IMR-90 (cell line): ENCODE measurements at regions not wholly inside any gene's neighbourhood (a gene's known extent, or its start where the extent isn't known, plus 50 kb on each side); places are given as distances from the start of the nearest gene placed in this dataset.

Experiments
- ATAC-seq: fragments of 200-7000 bp; cut with Tn5 transposase; 2 replicates; pipeline ENCODE4 v1.9.1; 2020; ENCODE audit warnings: low read depth, mild to moderate bottlenecking, moderate library complexity
- BruUV-seq: library from RNA; stranded (reverse); fragments of 400-500 nt; replicated peaks from 2 replicates; lab custom pipeline; 2021; lab: Mats Ljungman, UMichigan
- CTCF ChIA-PET: fragments of 300-600 bp; formaldehyde crosslinking; extraction: SDS; loops from one replicate; lab custom pipeline; 2021; ENCODE audit warnings: antibody characterized with exemption; lab: Yijun Ruan, JAX
- POLR2A ChIA-PET: fragments of 300-600 bp; sonication (Branson Sonifier 250); formaldehyde crosslinking; loops from one replicate; lab custom pipeline; 2022; ENCODE audit warnings: antibody characterized with exemption; ENCODE audit not compliant: unreplicated experiment; lab: Charles Lee
- DNase-seq: peaks from one replicate; pipeline ENCODE4 v3.0.0; 2013
- H2AFZ ChIP-seq: replicated peaks from 2 replicates; pipeline ENCODE3; 2013; ENCODE audit warnings: low read length, mild to moderate bottlenecking; ENCODE audit not compliant: poor library complexity
- H2AK5ac ChIP-seq: 2 replicates; pipeline ENCODE4 v1.6.1; 2013; ENCODE audit warnings: low read depth, low read length, inconsistent platforms
- H2AK9ac ChIP-seq: replicated peaks from 2 replicates; pipeline ENCODE3; 2013; ENCODE audit warnings: mild to moderate bottlenecking, low read depth, low read length, moderate library complexity; ENCODE audit not compliant: poor library complexity
- H2BK120ac ChIP-seq: 2 replicates; pipeline ENCODE4 v1.6.1; 2013; ENCODE audit warnings: low read depth, low read length, inconsistent platforms
- H2BK15ac ChIP-seq: 3 replicates; pipeline ENCODE4 v1.6.1; 2013; ENCODE audit warnings: low read depth, low read length, inconsistent platforms
- H2BK20ac ChIP-seq: 2 replicates; pipeline ENCODE4 v1.6.1; 2013; ENCODE audit warnings: low read depth, mild to moderate bottlenecking, inconsistent platforms, low read length, moderate library complexity
- H2BK5ac ChIP-seq: 2 replicates; pipeline ENCODE4 v1.6.1; 2013; ENCODE audit warnings: mild to moderate bottlenecking, low read depth, low read length, inconsistent platforms; ENCODE audit not compliant: poor library complexity, severe bottlenecking
- H3K14ac ChIP-seq: replicated peaks from 2 replicates; pipeline ENCODE4 v1.6.1; 2013; ENCODE audit warnings: low read depth, low read length, inconsistent platforms
- H3K18ac ChIP-seq: 2 replicates; pipeline ENCODE4 v1.6.1; 2013; ENCODE audit warnings: low read depth, low read length, control low read depth
- H3K23ac ChIP-seq: 2 replicates; pipeline ENCODE4 v1.6.1; 2013; ENCODE audit warnings: low read depth, low read length, inconsistent platforms
- H3K27ac ChIP-seq: 2 replicates; pipeline ENCODE4 v1.5.1; 2013; ENCODE audit warnings: mild to moderate bottlenecking, control low read depth, low read length; ENCODE audit not compliant: insufficient read depth
- H3K27me3 ChIP-seq: 2 replicates; pipeline ENCODE4 v1.6.1; 2013; ENCODE audit warnings: low read length; ENCODE audit not compliant: control insufficient read depth, insufficient read depth
- H3K36me3 ChIP-seq: 2 replicates; pipeline ENCODE4 v1.6.1; 2013; ENCODE audit warnings: low read length, mixed read lengths; ENCODE audit not compliant: control insufficient read depth, insufficient read depth
- H3K4ac ChIP-seq: 2 replicates; pipeline ENCODE4 v1.6.1; 2013; ENCODE audit warnings: low read depth, low read length, inconsistent platforms
- H3K4me1 ChIP-seq: 2 replicates; pipeline ENCODE4 v1.6.1; 2013; ENCODE audit warnings: low read length, mixed read lengths; ENCODE audit not compliant: control insufficient read depth, insufficient read depth
- H3K4me2 ChIP-seq: 2 replicates; pipeline ENCODE4 v1.6.1; 2013; ENCODE audit warnings: low read depth, mild to moderate bottlenecking, control low read depth, low read length, moderate library complexity
- H3K4me3 ChIP-seq: 2 replicates; pipeline ENCODE4 v1.5.1; 2013; ENCODE audit warnings: low read depth, mild to moderate bottlenecking, control low read depth, low read length, moderate library complexity; ENCODE audit not compliant: insufficient read depth
- H3K56ac ChIP-seq: 2 replicates; pipeline ENCODE4 v1.6.1; 2013; ENCODE audit warnings: low read length, inconsistent platforms; ENCODE audit not compliant: insufficient read depth; ENCODE audit errors: extremely low read depth
- H3K79me1 ChIP-seq, 2 experiments: 2 replicates each; pipeline ENCODE4 v1.6.1; 2013; ENCODE audit warnings: low read length in 2 of 2, inconsistent platforms in 1 of 2, low read depth in 1 of 2
- H3K9ac ChIP-seq: 2 replicates; pipeline ENCODE4 v1.6.1; 2013; ENCODE audit warnings: low read depth, low read length, control low read depth
- H3K9me1 ChIP-seq: 2 replicates; pipeline ENCODE4 v1.6.1; 2013; ENCODE audit warnings: low read length, inconsistent platforms; ENCODE audit not compliant: insufficient read depth
- H3K9me3 ChIP-seq: 2 replicates; pipeline ENCODE4 v1.6.1; 2013; ENCODE audit warnings: low read length; ENCODE audit not compliant: control insufficient read depth, insufficient read depth
- H4K20me1 ChIP-seq: 2 replicates; pipeline ENCODE4 v1.6.1; 2013; ENCODE audit warnings: low read length, inconsistent platforms; ENCODE audit not compliant: insufficient read depth
- H4K5ac ChIP-seq: 2 replicates; pipeline ENCODE4 v1.6.1; 2013; ENCODE audit warnings: mild to moderate bottlenecking, low read depth, low read length, control low read depth
- H4K8ac ChIP-seq, 2 experiments: 2 replicates each; pipeline ENCODE4 v1.6.1; 2013; ENCODE audit warnings: low read depth in 2 of 2, low read length in 2 of 2, control low read depth in 1 of 2, inconsistent platforms in 1 of 2
- H4K91ac ChIP-seq: 2 replicates; pipeline ENCODE4 v1.6.1; 2013; ENCODE audit warnings: low read depth, low read length, inconsistent platforms; ENCODE audit not compliant: insufficient read depth
- BHLHE40 ChIP-seq: fragments of 150-350 bp; IDR thresholded peaks from 2 replicates; pipeline ENCODE4 v1.6.1; 2016; ENCODE audit warnings: mild to moderate bottlenecking, low read depth, low read length
- CHD1 ChIP-seq: IDR thresholded peaks from 2 replicates; pipeline ENCODE4 v1.6.1; 2012; ENCODE audit warnings: low read depth, low read length, improper control_type of control experiment
- FOS ChIP-seq: fragments of 150-350 bp; IDR thresholded peaks from 2 replicates; pipeline ENCODE4 v1.6.1; 2016; ENCODE audit warnings: low read depth, low read length
- MAFK ChIP-seq: IDR thresholded peaks from 2 replicates; pipeline ENCODE4 v1.6.1; 2012; ENCODE audit warnings: low read depth, low read length, improper control_type of control experiment
- MAZ ChIP-seq: IDR thresholded peaks from 2 replicates; pipeline ENCODE4 v1.6.1; 2012; ENCODE audit warnings: low read depth, mild to moderate bottlenecking, low read length, improper control_type of control experiment, moderate library complexity, borderline replicate concordance
- NFE2L2 ChIP-seq: fragments of 150-350 bp; IDR thresholded peaks from 2 replicates; pipeline ENCODE4 v1.6.1; 2016; ENCODE audit warnings: low read depth, mild to moderate bottlenecking, low read length
- RAD21 ChIP-seq: IDR thresholded peaks from 2 replicates; pipeline ENCODE4 v1.6.1; 2012; ENCODE audit warnings: low read length, improper control_type of control experiment
- RFX5 ChIP-seq: IDR thresholded peaks from 2 replicates; pipeline ENCODE4 v1.8.0; 2012; ENCODE audit warnings: low read depth, mild to moderate bottlenecking, low read length, moderate library complexity
- SMC3 ChIP-seq: fragments of 150-350 bp; IDR thresholded peaks from 2 replicates; pipeline ENCODE4 v1.6.1; 2016; ENCODE audit warnings: low read depth, mild to moderate bottlenecking, antibody characterized with exemption, low read length, moderate library complexity
- WGBS, 2 experiments: methylation state at CpG; one replicate each; pipeline versions ENCODE4 v1.1.5 to v1.1.7; 2013; ENCODE audit warnings: missing lambda C conversion rate in 2 of 2; ENCODE audit not compliant: insufficient read length in 1 of 2; ENCODE audit errors: extremely low coverage in 2 of 2; 5-methylcytosine and 5-hydroxymethylcytosine counted together
- dilution Hi-C: fragments of 300-500 bp; cut with HindIII; formaldehyde crosslinking; loops from one replicate; pipeline ENCODE4 v1.14.3; 2018; ENCODE audit warnings: low sequenced_read_pairs; ENCODE audit not compliant: unreplicated experiment
- in situ Hi-C: fragments of 300-500 bp; cut with MboI; formaldehyde crosslinking; loops from 3 replicates; pipeline ENCODE4 v1.14.3; 2019; ENCODE audit warnings: low sequenced_read_pairs, inconsistent platforms, mixed read lengths
- intact Hi-C: fragments of 100-400 bp; cut with micrococcal nuclease; formaldehyde crosslinking; loops from 2 replicates; pipeline ENCODE4 v1.10.0; 2022
- TF ChIP-seq, protein P1 (sequence below): conservative IDR thresholded peaks from 2 replicates; pipeline ENCODE4 v1.5.1; 2012; ENCODE audit warnings: mild to moderate bottlenecking, low read depth, low read length, improper control_type of control experiment
- TF ChIP-seq, protein P2 (sequence below): fragments of 150-350 bp; IDR thresholded peaks from 2 replicates; pipeline ENCODE4 v1.6.1; 2016; ENCODE audit warnings: low read depth, mild to moderate bottlenecking, low read length, moderate library complexity, borderline replicate concordance
- TF ChIP-seq, protein P3 (sequence below): fragments of 150-350 bp; IDR thresholded peaks from 2 replicates; pipeline ENCODE4 v1.6.1; 2017; ENCODE audit warnings: mild to moderate bottlenecking, antibody characterized with exemption, low read length, low read depth

DNA sequence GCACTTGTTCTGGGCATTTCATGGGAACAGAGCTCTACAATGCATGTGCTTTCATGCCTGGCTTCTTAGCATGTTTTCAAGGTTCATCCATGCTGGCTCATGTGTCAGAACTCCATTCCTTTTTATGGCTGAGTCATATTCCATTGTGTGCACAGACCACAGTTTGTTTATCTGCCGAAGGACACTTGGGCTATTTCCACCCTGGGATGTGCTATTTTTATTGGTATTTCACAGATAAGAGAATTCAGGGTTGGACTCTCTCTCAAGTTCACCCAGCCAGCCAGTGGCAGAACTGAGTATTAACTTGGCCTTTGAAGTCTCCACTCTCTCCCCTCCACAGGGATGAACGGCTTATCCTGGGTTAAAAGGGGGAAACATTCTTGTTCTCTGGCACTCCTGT, 190.7 kb upstream of the GPR26 start:
- ATAC-seq (no peak), DNase-seq (no peak)
- Histone ChIP-seq H3K18ac (no peak overlapping the region), H4K8ac (no peak overlapping the region), H2AFZ (no peak overlapping the region), H3K56ac (no peak overlapping the region), H3K9ac (no peak overlapping the region), H2BK15ac (no peak overlapping the region), H3K4me3 (no peak overlapping the region), H2BK20ac (no peak overlapping the region), H2AK9ac (no peak overlapping the region), H3K4me1 (no peaks in the 10 kb centered on the region), H4K91ac (no peak overlapping the region), H3K27me3 (no peaks in the 10 kb centered on the region), H3K9me1 (no peaks in the 10 kb centered on the region), H2BK5ac (no peak overlapping the region), H2BK120ac (no peak overlapping the region), H3K14ac (no peak overlapping the region), H3K4me2 (no peak overlapping the region), H3K9me3 (peaks cover 39% of the 10 kb centered on the region), H3K4ac (no peak overlapping the region), H4K20me1 (no peaks in the 10 kb centered on the region), H4K5ac (no peak overlapping the region), H3K23ac (no peak overlapping the region), H3K79me1 (no peaks in the 10 kb centered on the region), H3K36me3 (no peaks in the 10 kb centered on the region), H3K27ac (no peak overlapping the region), H2AK5ac (no peak overlapping the region)
- WGBS, 2 experiments = no CpG with 5 or more reads among the region's 2 CpGs
- in situ Hi-C loops (no loop called here), dilution Hi-C loops (no loop called here), intact Hi-C loops (no loop called here)
- CTCF ChIA-PET = no interaction called here
- no TSS peak for BruUV-seq
- TF ChIP-seq SMC3 (no peak), MAFK (no peak), NFE2L2 (no peak), RFX5 (no peak), MAZ (no peak), BHLHE40 (no peak), FOS (no peak), RAD21 (no peak), CHD1 (no peak)
- TF ChIP-seq, protein P1, sequence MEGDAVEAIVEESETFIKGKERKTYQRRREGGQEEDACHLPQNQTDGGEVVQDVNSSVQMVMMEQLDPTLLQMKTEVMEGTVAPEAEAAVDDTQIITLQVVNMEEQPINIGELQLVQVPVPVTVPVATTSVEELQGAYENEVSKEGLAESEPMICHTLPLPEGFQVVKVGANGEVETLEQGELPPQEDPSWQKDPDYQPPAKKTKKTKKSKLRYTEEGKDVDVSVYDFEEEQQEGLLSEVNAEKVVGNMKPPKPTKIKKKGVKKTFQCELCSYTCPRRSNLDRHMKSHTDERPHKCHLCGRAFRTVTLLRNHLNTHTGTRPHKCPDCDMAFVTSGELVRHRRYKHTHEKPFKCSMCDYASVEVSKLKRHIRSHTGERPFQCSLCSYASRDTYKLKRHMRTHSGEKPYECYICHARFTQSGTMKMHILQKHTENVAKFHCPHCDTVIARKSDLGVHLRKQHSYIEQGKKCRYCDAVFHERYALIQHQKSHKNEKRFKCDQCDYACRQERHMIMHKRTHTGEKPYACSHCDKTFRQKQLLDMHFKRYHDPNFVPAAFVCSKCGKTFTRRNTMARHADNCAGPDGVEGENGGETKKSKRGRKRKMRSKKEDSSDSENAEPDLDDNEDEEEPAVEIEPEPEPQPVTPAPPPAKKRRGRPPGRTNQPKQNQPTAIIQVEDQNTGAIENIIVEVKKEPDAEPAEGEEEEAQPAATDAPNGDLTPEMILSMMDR = no peak
- TF ChIP-seq, protein P2, sequence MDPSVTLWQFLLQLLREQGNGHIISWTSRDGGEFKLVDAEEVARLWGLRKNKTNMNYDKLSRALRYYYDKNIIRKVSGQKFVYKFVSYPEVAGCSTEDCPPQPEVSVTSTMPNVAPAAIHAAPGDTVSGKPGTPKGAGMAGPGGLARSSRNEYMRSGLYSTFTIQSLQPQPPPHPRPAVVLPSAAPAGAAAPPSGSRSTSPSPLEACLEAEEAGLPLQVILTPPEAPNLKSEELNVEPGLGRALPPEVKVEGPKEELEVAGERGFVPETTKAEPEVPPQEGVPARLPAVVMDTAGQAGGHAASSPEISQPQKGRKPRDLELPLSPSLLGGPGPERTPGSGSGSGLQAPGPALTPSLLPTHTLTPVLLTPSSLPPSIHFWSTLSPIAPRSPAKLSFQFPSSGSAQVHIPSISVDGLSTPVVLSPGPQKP = no peak
- TF ChIP-seq, protein P3, sequence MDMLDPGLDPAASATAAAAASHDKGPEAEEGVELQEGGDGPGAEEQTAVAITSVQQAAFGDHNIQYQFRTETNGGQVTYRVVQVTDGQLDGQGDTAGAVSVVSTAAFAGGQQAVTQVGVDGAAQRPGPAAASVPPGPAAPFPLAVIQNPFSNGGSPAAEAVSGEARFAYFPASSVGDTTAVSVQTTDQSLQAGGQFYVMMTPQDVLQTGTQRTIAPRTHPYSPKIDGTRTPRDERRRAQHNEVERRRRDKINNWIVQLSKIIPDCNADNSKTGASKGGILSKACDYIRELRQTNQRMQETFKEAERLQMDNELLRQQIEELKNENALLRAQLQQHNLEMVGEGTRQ = no peak
- POLR2A ChIA-PET = no interaction called here
